HG03432 (cell line): ENCODE measurements at regions not wholly inside any gene's neighbourhood (a gene's known extent, or its start where the extent isn't known, plus 50 kb on each side); places are given as distances from the start of the nearest gene placed in this dataset.

Source experiments
- ATAC-seq: cut with Tn5 transposase; IDR thresholded peaks from one replicate; pipeline ENCODE4 v1.9.1; 2021; ENCODE audit warnings: mild to moderate bottlenecking, moderate library complexity; ENCODE audit not compliant: unreplicated experiment

- no peak for ATAC-seq
Observed at GRCh38 chr11:95294701-95295100, 63.7 kb upstream of the SESN3 start.

- ATAC-seq = no peak
Observed at GRCh38 chr11:95293116-95293515, 62.1 kb upstream of the SESN3 start.

GRCh38 chr11:95291946-95292345 is 60.9 kb upstream of the SESN3 start:
- ATAC-seq = no peak

- ATAC-seq = no peak
Observed at GRCh38 chr11:95289378-95290101, 58.5 kb upstream of the SESN3 start.

DNA sequence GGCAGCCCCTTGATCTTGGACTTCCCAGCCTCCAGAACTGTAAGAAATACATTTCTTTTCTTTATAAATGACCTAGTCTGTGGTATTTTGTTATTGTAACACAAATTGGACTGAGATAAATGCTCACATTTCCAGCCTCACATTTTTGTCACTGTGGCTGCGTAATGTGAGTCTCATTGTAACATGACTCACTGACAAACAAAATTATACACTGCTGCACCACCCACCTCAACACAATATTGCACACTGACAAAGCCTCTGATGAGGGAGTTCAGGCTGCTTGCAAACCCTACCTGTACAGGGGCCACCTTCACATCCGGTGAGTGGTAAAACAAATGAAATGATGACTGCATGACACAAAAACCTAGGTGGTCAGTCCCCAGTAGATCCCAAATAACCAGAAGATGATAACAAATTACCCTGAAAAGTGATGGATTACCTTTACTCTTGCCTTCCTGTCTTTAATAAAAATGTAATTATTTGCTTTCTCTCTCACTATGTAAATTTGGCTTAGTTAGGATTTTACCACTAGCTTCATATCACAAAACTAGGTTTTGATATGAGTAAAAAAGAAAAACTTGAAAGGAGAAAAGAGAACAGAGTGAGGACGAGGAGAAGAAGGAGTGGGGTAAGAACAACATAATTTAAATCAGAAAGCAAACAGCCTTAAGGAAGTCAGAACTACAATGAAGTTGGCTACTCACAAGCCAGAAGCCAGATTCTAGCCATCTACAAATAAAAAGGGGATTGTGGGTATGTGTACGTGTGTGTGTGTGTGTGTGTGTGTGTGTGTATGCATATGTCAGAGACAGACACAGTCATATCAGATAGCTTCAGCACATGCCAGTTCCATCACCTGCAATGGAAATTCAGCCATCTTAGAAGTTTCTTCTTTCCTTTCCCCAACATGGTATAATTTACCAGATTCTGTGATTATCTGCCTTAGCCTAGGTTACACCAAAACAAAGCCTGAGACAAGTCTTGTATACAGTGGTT is 53.4 kb upstream of the SESN3 start:
- ATAC-seq = no peak

DNA sequence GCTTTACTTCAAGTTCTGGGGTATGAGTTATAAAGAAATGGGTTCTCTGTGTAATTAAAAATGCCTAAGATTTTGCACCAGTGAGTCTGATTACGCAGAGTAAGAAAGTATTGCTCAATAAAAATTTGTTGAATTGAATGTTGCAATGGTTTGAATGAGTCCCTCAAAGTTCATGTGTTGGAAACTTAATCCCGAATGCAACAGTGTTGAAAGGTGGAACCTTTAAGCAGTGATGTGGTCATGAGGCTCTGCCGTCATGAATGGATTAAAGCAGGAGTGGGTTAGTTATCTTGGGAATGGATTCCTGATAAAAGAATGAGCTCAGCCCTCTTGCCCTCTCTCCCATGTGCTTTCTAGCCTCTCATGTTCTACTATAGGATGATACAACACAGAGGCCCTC is 52.6 kb upstream of the SESN3 start:
- no peak for ATAC-seq

DNA sequence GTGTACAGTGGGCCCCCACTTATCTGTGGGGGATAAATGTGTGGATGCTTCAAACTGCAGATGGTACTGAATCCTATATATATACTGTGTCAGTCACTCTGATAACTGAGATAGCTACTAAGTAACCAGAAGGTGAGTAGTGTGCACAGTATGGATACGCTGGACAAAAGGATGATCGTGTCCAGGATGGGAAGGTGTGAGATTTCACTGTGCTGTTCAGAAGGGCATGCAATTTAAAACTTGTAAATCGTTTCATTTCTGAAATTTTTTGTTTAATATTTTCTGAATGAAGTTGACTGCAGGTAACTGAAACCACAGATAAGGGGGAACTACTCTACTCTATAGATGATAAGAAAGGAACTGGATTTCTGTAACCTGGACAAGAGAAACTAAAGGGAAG is 52.1 kb upstream of the SESN3 start:
- ATAC-seq = no peak

DNA sequence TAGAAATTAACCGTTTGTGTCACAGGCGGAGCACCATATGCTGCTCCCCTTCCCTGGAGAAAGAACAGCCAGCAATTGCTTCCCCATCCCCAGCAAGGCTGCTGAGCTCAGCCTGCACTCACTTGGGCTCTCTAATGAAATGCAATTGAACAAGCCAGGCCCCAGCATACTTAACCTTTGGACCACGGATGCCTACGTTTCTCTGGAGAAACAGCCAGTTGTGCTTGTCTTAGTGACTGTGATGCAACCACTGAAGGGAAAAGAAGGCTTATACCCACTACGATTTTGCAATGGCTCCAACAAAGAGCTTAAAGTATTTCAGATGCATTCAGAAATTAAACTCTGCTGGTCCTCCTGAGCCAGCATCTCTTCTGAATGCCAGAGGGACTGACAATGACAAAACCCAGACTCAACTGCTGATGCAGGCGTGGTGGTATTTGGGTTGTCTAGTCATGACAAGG is 51.3 kb upstream of the SESN3 start:
- no peak for ATAC-seq
